ENCODE measurements at regions not wholly inside any gene's neighbourhood (a gene's known extent, or its start where the extent isn't known, plus 50 kb on each side); places are given as distances from the start of the nearest gene placed in this dataset.
"Not testable (repeated sequence)": the region's sequence is repeated elsewhere in the genome, so short reads cannot be mapped to it uniquely, and the experiment has no call there.

DNA sequence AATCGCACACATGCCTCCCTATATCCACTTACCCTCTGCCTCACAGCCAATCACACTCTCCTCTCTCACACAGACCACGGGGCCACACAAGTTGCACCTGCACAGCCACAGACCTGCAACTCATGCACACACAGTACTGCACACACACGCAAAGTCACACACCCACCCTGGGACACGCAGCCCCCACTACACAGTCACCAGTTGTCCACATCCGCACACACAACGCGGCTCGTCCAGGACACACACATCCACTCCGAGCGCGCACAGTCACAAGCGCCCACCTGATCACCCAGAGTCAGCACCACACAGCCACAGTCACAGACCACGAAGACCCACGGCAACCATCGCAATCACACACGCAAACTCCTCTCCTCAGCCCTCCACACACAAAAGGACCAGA, 387.3 kb downstream of the CNTNAP3B start:
- DNase-seq (ENCODE audit: low read depth); H3K9me3 ChIP-seq (ENCODE audit: control insufficient read depth, low read length); H3K27me3 ChIP-seq (replicated peaks; ENCODE audit: control insufficient read depth, insufficient read depth, low read length); H3K9ac ChIP-seq (ENCODE audit: low read length); H3K36me3 ChIP-seq (ENCODE audit: control insufficient read depth, insufficient read depth, low read length, severe bottlenecking); H3K4me1 ChIP-seq (ENCODE audit: control insufficient read depth, insufficient read depth, low read length); H3K4me3 ChIP-seq (ENCODE audit: low read length): not testable (repeated sequence)

DNA sequence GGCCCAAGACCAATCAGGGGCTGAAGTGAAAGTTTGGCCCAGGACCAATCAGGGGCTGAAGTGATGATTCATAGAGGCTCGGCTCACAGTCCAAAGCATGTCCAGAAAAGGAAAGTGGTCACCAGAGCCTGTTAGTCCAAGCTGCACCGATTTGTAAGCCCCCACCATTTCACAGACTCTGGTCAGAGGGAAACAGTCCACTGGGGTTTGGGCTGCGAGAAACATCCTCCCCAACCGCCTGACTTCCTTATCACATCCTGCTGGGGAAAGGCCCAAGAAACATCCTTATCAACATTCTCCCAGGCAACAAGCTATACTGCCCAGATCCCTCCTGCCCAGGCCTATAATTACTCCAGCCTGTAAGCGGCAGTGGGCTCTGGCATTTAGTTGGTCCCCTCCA, 388.1 kb downstream of the CNTNAP3B start:
- not testable (repeated sequence) for H3K27me3 ChIP-seq (replicated peaks; ENCODE audit: control insufficient read depth, insufficient read depth, low read length); H3K9me3 ChIP-seq (ENCODE audit: control insufficient read depth, low read length); H3K9ac ChIP-seq (ENCODE audit: low read length); H3K4me3 ChIP-seq (ENCODE audit: low read length); H3K4me1 ChIP-seq (ENCODE audit: control insufficient read depth, insufficient read depth, low read length); DNase-seq (ENCODE audit: low read depth); H3K36me3 ChIP-seq (ENCODE audit: control insufficient read depth, insufficient read depth, low read length, severe bottlenecking)

DNA sequence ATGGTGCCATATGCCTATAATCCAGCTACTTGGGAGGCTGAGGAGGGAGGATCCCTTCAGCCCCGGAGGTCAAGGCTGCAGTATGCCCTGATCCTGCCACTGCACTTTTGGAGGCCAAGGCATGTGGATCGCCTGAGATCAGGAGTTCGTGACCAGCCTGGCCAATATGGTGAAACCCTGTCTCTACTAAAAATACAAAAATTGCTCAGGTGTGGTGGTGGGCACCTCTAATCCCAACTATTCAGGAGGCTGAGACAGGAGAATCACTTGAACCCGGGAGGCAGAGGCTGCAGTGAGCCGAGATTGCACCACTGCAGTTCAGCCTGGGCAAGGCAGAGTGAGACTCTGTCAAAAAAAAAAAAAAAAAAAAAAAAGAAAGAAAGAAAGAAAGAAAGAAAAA, 390.5 kb downstream of the CNTNAP3B start:
- not testable (repeated sequence) for H3K4me3 ChIP-seq (ENCODE audit: low read length); H3K9ac ChIP-seq (ENCODE audit: low read length); DNase-seq (ENCODE audit: low read depth); H3K4me1 ChIP-seq (ENCODE audit: control insufficient read depth, insufficient read depth, low read length); H3K9me3 ChIP-seq (ENCODE audit: control insufficient read depth, low read length); H3K36me3 ChIP-seq (ENCODE audit: control insufficient read depth, insufficient read depth, low read length, severe bottlenecking); H3K27me3 ChIP-seq (replicated peaks; ENCODE audit: control insufficient read depth, insufficient read depth, low read length)

DNA sequence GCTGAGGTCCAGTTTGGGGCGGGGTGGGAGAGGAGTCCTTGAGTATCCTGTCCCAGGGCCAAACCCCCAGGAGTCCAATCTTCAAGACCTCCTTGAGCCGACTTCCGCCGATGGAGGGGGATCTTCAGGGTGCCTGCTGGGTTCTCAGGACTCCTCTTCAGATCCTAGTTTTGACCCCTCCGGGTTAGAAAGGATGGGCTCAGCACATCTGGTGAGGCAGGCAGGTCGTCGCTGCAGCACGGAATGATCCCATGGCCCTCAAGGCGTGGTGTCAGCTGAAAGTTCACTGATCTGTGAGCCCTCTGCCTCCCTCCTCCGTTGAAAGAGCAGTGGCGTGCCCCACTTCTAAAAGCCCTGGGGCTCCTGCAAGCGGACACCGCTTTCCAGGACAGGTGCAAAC, 430.0 kb downstream of the CNTNAP3B start:
- H3K9ac ChIP-seq (ENCODE audit: low read length); H3K9me3 ChIP-seq (ENCODE audit: control insufficient read depth, low read length); H3K4me3 ChIP-seq (ENCODE audit: low read length); H3K27me3 ChIP-seq (replicated peaks; ENCODE audit: control insufficient read depth, insufficient read depth, low read length); DNase-seq (ENCODE audit: low read depth); H3K4me1 ChIP-seq (ENCODE audit: control insufficient read depth, insufficient read depth, low read length); H3K36me3 ChIP-seq (ENCODE audit: control insufficient read depth, insufficient read depth, low read length, severe bottlenecking): not testable (repeated sequence)

DNA sequence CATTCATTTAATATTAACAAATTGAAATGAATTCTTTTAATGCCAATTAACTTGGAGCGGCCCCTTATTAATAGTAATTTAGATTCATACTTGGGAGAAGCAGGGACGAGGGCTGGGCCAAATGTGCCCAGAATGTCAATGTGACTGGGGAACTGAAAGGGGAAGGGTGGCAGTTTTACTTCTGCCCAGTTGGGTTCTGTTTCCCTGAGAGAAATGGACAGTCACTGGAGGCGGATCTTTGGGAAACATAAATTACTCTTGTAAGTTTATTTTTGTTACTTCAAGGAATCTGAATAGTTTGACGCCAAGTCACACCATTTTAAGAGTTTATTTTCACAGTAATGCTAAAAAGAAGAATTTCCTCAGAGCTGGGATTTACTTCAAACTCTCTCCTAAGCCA, 432.1 kb downstream of the CNTNAP3B start:
- H3K9me3 ChIP-seq (ENCODE audit: control insufficient read depth, low read length); H3K4me1 ChIP-seq (ENCODE audit: control insufficient read depth, insufficient read depth, low read length); H3K36me3 ChIP-seq (ENCODE audit: control insufficient read depth, insufficient read depth, low read length, severe bottlenecking); H3K9ac ChIP-seq (ENCODE audit: low read length); H3K4me3 ChIP-seq (ENCODE audit: low read length); H3K27me3 ChIP-seq (replicated peaks; ENCODE audit: control insufficient read depth, insufficient read depth, low read length): not testable (repeated sequence)
- DNase-seq (ENCODE audit: low read depth): peak; percentile 17

DNA sequence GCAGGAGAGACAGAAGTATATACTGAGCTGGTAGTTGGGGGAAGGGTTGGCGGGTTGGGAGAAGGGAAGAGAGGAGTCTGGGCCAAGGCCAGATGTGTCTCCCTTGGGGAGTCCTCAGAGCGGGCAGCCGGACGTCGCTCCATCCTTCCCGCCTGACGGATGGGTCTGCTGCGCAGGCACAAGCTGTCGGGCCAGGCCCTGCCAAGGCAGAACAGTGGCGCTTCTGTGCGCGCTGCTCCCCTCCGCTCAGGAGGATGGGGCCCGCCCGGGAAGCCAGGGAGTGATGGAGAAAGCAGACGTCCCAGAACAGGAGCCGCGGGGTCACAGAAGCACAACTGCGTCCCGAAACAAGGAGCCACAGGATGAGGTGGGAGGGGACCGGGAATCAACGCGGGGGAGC, 449.9 kb downstream of the CNTNAP3B start:
- H3K27me3 ChIP-seq (replicated peaks; ENCODE audit: control insufficient read depth, insufficient read depth, low read length); H3K9me3 ChIP-seq (ENCODE audit: control insufficient read depth, low read length); H3K36me3 ChIP-seq (ENCODE audit: control insufficient read depth, insufficient read depth, low read length, severe bottlenecking); H3K4me3 ChIP-seq (ENCODE audit: low read length); H3K9ac ChIP-seq (ENCODE audit: low read length); H3K4me1 ChIP-seq (ENCODE audit: control insufficient read depth, insufficient read depth, low read length); DNase-seq (ENCODE audit: low read depth): not testable (repeated sequence)

DNA sequence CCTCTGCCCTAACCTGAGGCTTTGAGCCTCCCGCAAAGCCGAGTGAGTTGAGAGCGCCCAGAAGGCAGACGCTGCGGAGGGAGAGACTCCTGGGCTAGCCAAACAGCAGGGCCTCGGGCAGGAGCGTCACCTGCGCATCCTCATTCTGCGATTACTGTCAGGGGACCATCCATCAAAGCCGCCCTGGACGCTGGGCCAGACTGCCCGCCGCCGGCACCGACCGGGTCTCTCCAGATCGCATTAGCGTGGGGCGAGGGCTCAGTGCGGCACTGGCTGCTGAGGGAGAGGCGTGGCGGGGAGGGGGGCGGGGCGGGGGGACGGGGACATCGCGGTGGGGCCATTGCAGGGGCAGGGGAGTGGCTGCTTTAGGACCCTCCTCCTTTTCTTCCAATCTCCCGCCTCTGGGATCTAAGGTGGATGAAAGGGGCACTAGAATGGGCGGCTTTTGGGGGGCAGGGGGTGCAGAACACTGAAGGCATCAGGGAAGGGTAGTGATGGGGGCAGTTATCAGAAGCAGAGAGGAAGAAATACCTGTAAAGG, 465.7 kb downstream of the CNTNAP3B start:
- not testable (repeated sequence) for H3K9me3 ChIP-seq (ENCODE audit: control insufficient read depth, low read length); H3K36me3 ChIP-seq (ENCODE audit: control insufficient read depth, insufficient read depth, low read length, severe bottlenecking); H3K27me3 ChIP-seq (replicated peaks; ENCODE audit: control insufficient read depth, insufficient read depth, low read length); H3K9ac ChIP-seq (ENCODE audit: low read length); H3K4me3 ChIP-seq (ENCODE audit: low read length); DNase-seq (ENCODE audit: low read depth); H3K4me1 ChIP-seq (ENCODE audit: control insufficient read depth, insufficient read depth, low read length)

DNA sequence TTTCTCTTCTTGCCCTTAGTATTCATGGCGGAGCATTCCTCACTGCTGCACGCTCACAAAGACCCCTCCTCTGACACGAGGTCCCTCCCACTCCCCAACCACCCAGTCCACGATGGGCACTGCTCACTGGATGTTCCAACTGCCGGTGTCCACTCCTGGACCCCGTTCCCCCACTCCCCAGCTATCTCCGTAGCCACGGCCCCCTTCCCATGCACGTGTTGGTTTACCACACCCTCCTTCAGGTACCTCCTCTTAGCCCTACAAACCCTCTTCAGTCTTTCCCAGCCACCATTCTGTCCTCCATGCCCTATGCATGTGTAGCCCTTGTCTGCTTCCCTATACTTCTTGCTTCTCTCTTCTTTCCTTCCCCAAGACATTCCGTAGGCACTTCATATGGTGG, 469.6 kb upstream of the ZNG1F start:
- H3K9ac ChIP-seq (ENCODE audit: low read length); H3K9me3 ChIP-seq (ENCODE audit: control insufficient read depth, low read length); DNase-seq (ENCODE audit: low read depth); H3K4me1 ChIP-seq (ENCODE audit: control insufficient read depth, insufficient read depth, low read length); H3K4me3 ChIP-seq (ENCODE audit: low read length); H3K36me3 ChIP-seq (ENCODE audit: control insufficient read depth, insufficient read depth, low read length, severe bottlenecking); H3K27me3 ChIP-seq (replicated peaks; ENCODE audit: control insufficient read depth, insufficient read depth, low read length): not testable (repeated sequence)

DNA sequence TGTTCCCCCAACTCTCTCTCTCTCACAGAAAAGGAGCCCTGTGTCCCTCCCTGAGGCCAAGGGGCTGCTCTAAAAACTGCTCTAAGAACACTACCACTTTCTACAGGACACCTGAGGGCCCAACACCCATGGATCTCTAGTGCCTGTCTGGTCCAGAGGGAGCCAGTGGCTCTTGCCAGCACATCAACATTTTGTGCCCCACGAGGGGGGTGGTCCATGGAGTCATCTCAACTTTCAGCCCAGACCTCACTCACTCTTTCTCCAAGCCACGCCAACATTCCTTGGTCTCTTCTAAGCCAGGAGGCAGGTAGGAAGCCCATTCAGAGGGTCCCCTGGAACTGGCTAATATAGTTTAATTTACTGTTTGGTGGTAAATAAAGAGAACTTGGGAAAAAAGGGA, 469.0 kb upstream of the ZNG1F start:
- H3K27me3 ChIP-seq (replicated peaks; ENCODE audit: control insufficient read depth, insufficient read depth, low read length); H3K4me1 ChIP-seq (ENCODE audit: control insufficient read depth, insufficient read depth, low read length); H3K9me3 ChIP-seq (ENCODE audit: control insufficient read depth, low read length); H3K4me3 ChIP-seq (ENCODE audit: low read length); DNase-seq (ENCODE audit: low read depth); H3K36me3 ChIP-seq (ENCODE audit: control insufficient read depth, insufficient read depth, low read length, severe bottlenecking); H3K9ac ChIP-seq (ENCODE audit: low read length): not testable (repeated sequence)

DNA sequence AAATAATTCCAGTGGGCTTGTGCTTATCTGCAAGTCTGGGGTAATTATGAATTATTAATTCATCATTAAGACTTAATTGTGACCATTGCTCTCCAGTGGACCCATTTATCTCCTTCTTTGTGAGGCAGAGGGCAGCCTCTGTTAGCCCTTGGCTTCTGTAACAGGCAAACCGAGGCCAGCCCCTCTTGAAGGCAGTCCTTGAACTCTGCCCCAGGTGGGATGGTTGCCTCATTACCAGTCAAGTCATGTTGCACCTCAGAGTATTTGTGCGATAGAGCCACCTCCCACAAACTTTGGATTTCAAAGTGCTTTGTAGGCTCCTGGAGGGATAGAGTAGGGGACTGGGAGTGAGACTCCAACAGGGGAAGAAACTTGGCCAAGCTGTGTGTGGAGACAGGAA, 468.0 kb upstream of the ZNG1F start:
- not testable (repeated sequence) for H3K4me1 ChIP-seq (ENCODE audit: control insufficient read depth, insufficient read depth, low read length); H3K27me3 ChIP-seq (replicated peaks; ENCODE audit: control insufficient read depth, insufficient read depth, low read length); H3K9ac ChIP-seq (ENCODE audit: low read length); H3K9me3 ChIP-seq (ENCODE audit: control insufficient read depth, low read length); DNase-seq (ENCODE audit: low read depth); H3K4me3 ChIP-seq (ENCODE audit: low read length); H3K36me3 ChIP-seq (ENCODE audit: control insufficient read depth, insufficient read depth, low read length, severe bottlenecking)

DNA sequence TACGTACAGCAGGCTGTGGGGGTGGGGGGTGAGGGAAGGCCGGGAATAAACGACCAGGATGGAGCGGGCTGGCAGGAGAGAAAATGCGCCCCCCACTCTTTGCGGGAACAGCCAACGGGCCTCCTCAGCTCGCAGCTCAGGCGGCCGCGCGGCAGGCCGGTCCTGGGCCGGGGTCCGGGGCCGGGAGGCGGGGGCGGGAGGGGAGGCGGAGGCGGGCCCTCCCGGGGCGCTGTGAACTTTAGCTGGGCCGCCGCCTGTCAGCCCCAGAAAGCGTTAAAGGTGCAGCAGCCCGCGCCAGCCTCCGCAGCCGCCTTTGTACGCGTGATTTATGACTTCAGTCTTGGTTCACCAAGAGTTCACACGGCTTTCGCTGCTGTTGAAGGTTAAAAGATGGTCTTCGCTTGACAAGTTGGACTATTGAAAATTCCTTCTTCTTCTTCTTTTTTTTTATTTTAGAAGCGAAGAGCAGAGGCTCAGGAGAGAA, 466.0 kb upstream of the ZNG1F start:
- H3K4me1 ChIP-seq (ENCODE audit: control insufficient read depth, insufficient read depth, low read length); H3K9me3 ChIP-seq (ENCODE audit: control insufficient read depth, low read length); H3K4me3 ChIP-seq (ENCODE audit: low read length); H3K36me3 ChIP-seq (ENCODE audit: control insufficient read depth, insufficient read depth, low read length, severe bottlenecking); DNase-seq (ENCODE audit: low read depth); H3K27me3 ChIP-seq (replicated peaks; ENCODE audit: control insufficient read depth, insufficient read depth, low read length); H3K9ac ChIP-seq (ENCODE audit: low read length): not testable (repeated sequence)

DNA sequence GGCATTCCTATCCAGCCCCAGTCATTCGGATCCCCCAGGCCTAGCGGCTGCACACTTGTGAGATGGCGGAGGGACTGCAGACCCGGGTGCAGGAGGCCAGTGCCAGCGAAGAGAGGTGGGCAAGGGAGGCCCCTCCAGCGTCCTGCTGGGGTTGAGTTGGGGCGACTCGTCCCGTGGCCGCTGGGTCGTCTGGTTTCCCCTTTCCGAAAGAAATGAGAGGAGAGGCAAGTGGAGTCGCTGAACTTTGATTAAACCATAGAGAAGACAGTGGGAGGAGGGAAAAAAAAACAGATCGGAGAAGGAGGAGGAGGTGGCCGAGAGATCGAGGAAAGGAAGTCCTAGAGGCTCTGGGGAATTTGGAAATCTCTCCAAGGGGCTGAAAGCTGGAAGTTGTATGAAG, 465.2 kb upstream of the ZNG1F start:
- H3K4me3 ChIP-seq (ENCODE audit: low read length); DNase-seq (ENCODE audit: low read depth); H3K4me1 ChIP-seq (ENCODE audit: control insufficient read depth, insufficient read depth, low read length); H3K27me3 ChIP-seq (replicated peaks; ENCODE audit: control insufficient read depth, insufficient read depth, low read length); H3K9me3 ChIP-seq (ENCODE audit: control insufficient read depth, low read length); H3K9ac ChIP-seq (ENCODE audit: low read length); H3K36me3 ChIP-seq (ENCODE audit: control insufficient read depth, insufficient read depth, low read length, severe bottlenecking): not testable (repeated sequence)
